ENCODE measurements at regions not wholly inside any gene's neighbourhood (a gene's known extent, or its start where the extent isn't known, plus 50 kb on each side); places are given as distances from the start of the nearest gene placed in this dataset.

- no peak for DNase-seq (ENCODE audit: low read depth, low spot score)
These were observed 112.3 kb downstream of the ANAPC4 start for GRCh38 chr4:25489253-25489797.

GRCh38 chr4:25493466-25493865, 116.4 kb downstream of the ANAPC4 start:
- Histone ChIP-seq H3K9me3 (ENCODE audit: insufficient read depth, low read length) (peaks cover under 1% of the 10 kb centered on the region; the same call in 1 of the 2 replicates), H3K27me3 (ENCODE audit: insufficient read depth, insufficient read length) (no peaks in the 10 kb centered on the region), H3K9ac (ENCODE audit: insufficient read length, low read depth) (no peak overlapping the region), H3K4me3 (ENCODE audit: insufficient read length, low read depth) (no peak overlapping the region), H3K4me1 (ENCODE audit: insufficient read depth, insufficient read length) (no peaks in the 10 kb centered on the region), H3K36me3 (ENCODE audit: insufficient read depth, insufficient read length, low read length) (no peaks in the 10 kb centered on the region)
- DNase-seq (ENCODE audit: low read depth, low spot score), result no peak
- TF ChIP-seq ZNF274 (IDR thresholded peaks at IDR 0.05; ENCODE audit: low read depth, low read length) (no peak), YY1 (IDR thresholded peaks at IDR 0.05; ENCODE audit: insufficient read depth, insufficient read length) (no peak), SUZ12 (IDR thresholded peaks at IDR 0.05; ENCODE audit: extremely low read depth, insufficient read depth, insufficient read length) (no peak)

More at GRCh38 chr4:25489253-25489797, 112.3 kb downstream of the ANAPC4 start:
- Histone ChIP-seq H3K9me3 (ENCODE audit: insufficient read depth, low read length) (peaks cover 35% of the 10 kb centered on the region), H3K4me3 (ENCODE audit: insufficient read length, low read depth) (no peak overlapping the region), H3K36me3 (ENCODE audit: insufficient read depth, insufficient read length, low read length) (no peaks in the 10 kb centered on the region), H3K9ac (ENCODE audit: insufficient read length, low read depth) (no peak overlapping the region), H3K27me3 (ENCODE audit: insufficient read depth, insufficient read length) (no peaks in the 10 kb centered on the region), H3K4me1 (ENCODE audit: insufficient read depth, insufficient read length) (no peaks in the 10 kb centered on the region)
- no peak for TF ChIP-seq YY1 (IDR thresholded peaks at IDR 0.05; ENCODE audit: insufficient read depth, insufficient read length)
- no peak for TF ChIP-seq SUZ12 (IDR thresholded peaks at IDR 0.05; ENCODE audit: extremely low read depth, insufficient read depth, insufficient read length)
- no peak for TF ChIP-seq ZNF274 (IDR thresholded peaks at IDR 0.05; ENCODE audit: low read depth, low read length)

GRCh38 chr4:25494166-25494565, 117.1 kb downstream of the ANAPC4 start:
- no peaks in the 10 kb centered on the region for H3K4me1 ChIP-seq (ENCODE audit: insufficient read depth, insufficient read length)
- H3K9me3 ChIP-seq (ENCODE audit: insufficient read depth, low read length), result no peaks in the 10 kb centered on the region
- no peak for TF ChIP-seq SUZ12 (IDR thresholded peaks at IDR 0.05; ENCODE audit: extremely low read depth, insufficient read depth, insufficient read length)
- no peak for TF ChIP-seq YY1 (IDR thresholded peaks at IDR 0.05; ENCODE audit: insufficient read depth, insufficient read length)
- TF ChIP-seq ZNF274 (IDR thresholded peaks at IDR 0.05; ENCODE audit: low read depth, low read length), result no peak
- DNase-seq (ENCODE audit: low read depth, low spot score), result no peak
- H3K27me3 ChIP-seq (ENCODE audit: insufficient read depth, insufficient read length), result no peaks in the 10 kb centered on the region
- H3K36me3 ChIP-seq (ENCODE audit: insufficient read depth, insufficient read length, low read length), result no peaks in the 10 kb centered on the region
- H3K4me3 ChIP-seq (ENCODE audit: insufficient read length, low read depth), result no peak overlapping the region
- H3K9ac ChIP-seq (ENCODE audit: insufficient read length, low read depth), result no peak overlapping the region

- DNase-seq (ENCODE audit: low read depth, low spot score), result no peak
- Histone ChIP-seq H3K9me3 (ENCODE audit: insufficient read depth, low read length) (no peaks in the 10 kb centered on the region), H3K4me1 (ENCODE audit: insufficient read depth, insufficient read length) (no peaks in the 10 kb centered on the region), H3K4me3 (ENCODE audit: insufficient read length, low read depth) (no peak overlapping the region), H3K27me3 (ENCODE audit: insufficient read depth, insufficient read length) (no peaks in the 10 kb centered on the region), H3K9ac (ENCODE audit: insufficient read length, low read depth) (no peak overlapping the region), H3K36me3 (ENCODE audit: insufficient read depth, insufficient read length, low read length) (no peaks in the 10 kb centered on the region)
- TF ChIP-seq ZNF274 (IDR thresholded peaks at IDR 0.05; ENCODE audit: low read depth, low read length) (no peak), SUZ12 (IDR thresholded peaks at IDR 0.05; ENCODE audit: extremely low read depth, insufficient read depth, insufficient read length) (no peak), YY1 (IDR thresholded peaks at IDR 0.05; ENCODE audit: insufficient read depth, insufficient read length) (no peak)
These were observed 123.7 kb downstream of the ANAPC4 start for GRCh38 chr4:25500626-25501316.

- TF ChIP-seq YY1 (IDR thresholded peaks at IDR 0.05; ENCODE audit: insufficient read depth, insufficient read length) (no peak), SUZ12 (IDR thresholded peaks at IDR 0.05; ENCODE audit: extremely low read depth, insufficient read depth, insufficient read length) (no peak), ZNF274 (IDR thresholded peaks at IDR 0.05; ENCODE audit: low read depth, low read length) (no peak)
- H3K4me1 ChIP-seq (ENCODE audit: insufficient read depth, insufficient read length), result no peaks in the 10 kb centered on the region
- H3K4me3 ChIP-seq (ENCODE audit: insufficient read length, low read depth), result no peak overlapping the region
- no peaks in the 10 kb centered on the region for H3K27me3 ChIP-seq (ENCODE audit: insufficient read depth, insufficient read length)
- no peaks in the 10 kb centered on the region for H3K9me3 ChIP-seq (ENCODE audit: insufficient read depth, low read length)
- no peak for DNase-seq (ENCODE audit: low read depth, low spot score)
- H3K9ac ChIP-seq (ENCODE audit: insufficient read length, low read depth), result no peak overlapping the region
- no peaks in the 10 kb centered on the region for H3K36me3 ChIP-seq (ENCODE audit: insufficient read depth, insufficient read length, low read length)
These were observed 125.1 kb downstream of the ANAPC4 start for GRCh38 chr4:25502115-25502514.

- no peaks in the 10 kb centered on the region for H3K4me1 ChIP-seq (ENCODE audit: insufficient read depth, insufficient read length)
- TF ChIP-seq YY1 (IDR thresholded peaks at IDR 0.05; ENCODE audit: insufficient read depth, insufficient read length), result no peak
- no peak for TF ChIP-seq ZNF274 (IDR thresholded peaks at IDR 0.05; ENCODE audit: low read depth, low read length)
- TF ChIP-seq SUZ12 (IDR thresholded peaks at IDR 0.05; ENCODE audit: extremely low read depth, insufficient read depth, insufficient read length), result no peak
- no peaks in the 10 kb centered on the region for H3K9me3 ChIP-seq (ENCODE audit: insufficient read depth, low read length)
- no peak overlapping the region for H3K4me3 ChIP-seq (ENCODE audit: insufficient read length, low read depth)
- no peak for DNase-seq (ENCODE audit: low read depth, low spot score)
- H3K9ac ChIP-seq (ENCODE audit: insufficient read length, low read depth), result no peak overlapping the region
- H3K27me3 ChIP-seq (ENCODE audit: insufficient read depth, insufficient read length), result no peaks in the 10 kb centered on the region
- no peaks in the 10 kb centered on the region for H3K36me3 ChIP-seq (ENCODE audit: insufficient read depth, insufficient read length, low read length)
These were observed 126.7 kb downstream of the ANAPC4 start for GRCh38 chr4:25503779-25504178.

- TF ChIP-seq YY1 (IDR thresholded peaks at IDR 0.05; ENCODE audit: insufficient read depth, insufficient read length), result no peak
- TF ChIP-seq ZNF274 (IDR thresholded peaks at IDR 0.05; ENCODE audit: low read depth, low read length), result no peak
- TF ChIP-seq SUZ12 (IDR thresholded peaks at IDR 0.05; ENCODE audit: extremely low read depth, insufficient read depth, insufficient read length), result no peak
- Histone ChIP-seq H3K9me3 (ENCODE audit: insufficient read depth, low read length) (no peaks in the 10 kb centered on the region), H3K9ac (ENCODE audit: insufficient read length, low read depth) (no peak overlapping the region), H3K36me3 (ENCODE audit: insufficient read depth, insufficient read length, low read length) (no peaks in the 10 kb centered on the region), H3K4me3 (ENCODE audit: insufficient read length, low read depth) (no peak overlapping the region), H3K27me3 (ENCODE audit: insufficient read depth, insufficient read length) (no peaks in the 10 kb centered on the region), H3K4me1 (ENCODE audit: insufficient read depth, insufficient read length) (no peaks in the 10 kb centered on the region)
- no peak for DNase-seq (ENCODE audit: low read depth, low spot score)
These were observed 128.0 kb downstream of the ANAPC4 start for GRCh38 chr4:25504932-25505636.
